GM20000 (cell line): ENCODE measurements at regions not wholly inside any gene's neighbourhood (a gene's known extent, or its start where the extent isn't known, plus 50 kb on each side); places are given as distances from the start of the nearest gene placed in this dataset.

Experiments
- DNase-seq: peaks from one replicate; pipeline ENCODE4 v3.0.0; 2012; ENCODE audit warnings: low spot score
- CTCF ChIP-seq: IDR thresholded peaks from 2 replicates; pipeline ENCODE4 v1.5.1; 2012; ENCODE audit warnings: mild to moderate bottlenecking, control low read depth; ENCODE audit errors: extremely low read depth, missing control alignments

- no peak for TF ChIP-seq CTCF
- no peak for DNase-seq
Observed at GRCh38 chr13:72400856-72401255, 326.6 kb downstream of the MZT1 start.

GRCh38 chr13:72399351-72399750 lies 328.1 kb downstream of the MZT1 start:
- no peak for DNase-seq
- TF ChIP-seq CTCF: no peak

GRCh38 chr13:72397265-72397664 lies 330.2 kb downstream of the MZT1 start:
- no peak for DNase-seq
- TF ChIP-seq CTCF: no peak

GRCh38 chr13:72390909-72391308 lies 336.5 kb downstream of the MZT1 start:
- no peak for DNase-seq
- TF ChIP-seq CTCF: no peak

GRCh38 chr13:72386138-72386684 lies 341.2 kb downstream of the MZT1 start:
- TF ChIP-seq CTCF: no peak
- no peak for DNase-seq

GRCh38 chr13:72384879-72385278 lies 342.6 kb downstream of the MZT1 start:
- TF ChIP-seq CTCF: no peak
- no peak for DNase-seq

GRCh38 chr13:72384186-72384823 lies 343.1 kb downstream of the MZT1 start:
- TF ChIP-seq CTCF: no peak
- no peak for DNase-seq
